Upper lobe of left lung (tissue), 6 donors: ENCODE measurements at regions not wholly inside any gene's neighbourhood (a gene's known extent, or its start where the extent isn't known, plus 50 kb on each side); places are given as distances from the start of the nearest gene placed in this dataset.

Source experiments
- ATAC-seq, 2 donors: fragments of 200-7000 bp; cut with Tn5 transposase; one replicate each; pipeline ENCODE4 v1.9.1; 2022; ENCODE audit warnings: mild to moderate bottlenecking in 2 of 2, moderate library complexity in 2 of 2; ENCODE audit not compliant: low FRiP score in 2 of 2
- DNase-seq, 2 donors: peaks; one replicate each; pipeline ENCODE4 v3.0.0-alpha.2; 2019 to 2020
- H3K27ac ChIP-seq, 4 donors: fragments of 200-600 bp; sonication (generic); one replicate each; pipeline ENCODE4 v1.5.1; 2016 to 2019
- H3K27me3 ChIP-seq, 4 donors: fragments of 200-600 bp; sonication (generic); one replicate each; pipeline ENCODE4 v1.5.1; 2017 to 2019
- H3K36me3 ChIP-seq, 4 donors: fragments of 200-600 bp; sonication (generic); one replicate each; pipeline ENCODE4 v1.5.1; 2016 to 2019
- H3K4me1 ChIP-seq, 4 donors: fragments of 200-600 bp; sonication (generic); one replicate each; pipeline ENCODE4 v1.5.1; 2018 to 2019
- H3K4me3 ChIP-seq, 4 donors: fragments of 200-600 bp; sonication (generic); one replicate each; pipeline ENCODE4 v1.5.1; 2017 to 2019; ENCODE audit warnings: mild to moderate bottlenecking in 2 of 4, moderate library complexity in 1 of 4
- H3K9me3 ChIP-seq, 4 donors: fragments of 200-600 bp; sonication (generic); one replicate each; pipeline ENCODE4 v1.5.1; 2018 to 2019
- CTCF ChIP-seq, 6 experiments: fragments of 450-650 bp in 4 of 6; fragments of 200-600 bp in 2 of 6; sonication (generic) in 2 of 6; IDR thresholded peaks; one replicate each; pipeline ENCODE4 v1.5.1; 2016 to 2019; ENCODE audit warnings: antibody characterized with exemption in 6 of 6
- EP300 ChIP-seq, 4 donors: sonication (generic); formaldehyde crosslinking; IDR thresholded peaks; one replicate each; pipeline ENCODE4 v1.5.1; 2017; ENCODE audit warnings: antibody characterized with exemption in 4 of 4, control low read depth in 2 of 4
- POLR2A ChIP-seq, 4 donors: fragments of 450-650 bp; IDR thresholded peaks; one replicate each; pipeline ENCODE4 v1.5.1; 2016 to 2017; ENCODE audit warnings: antibody characterized with exemption in 4 of 4, mild to moderate bottlenecking in 2 of 4
- POLR2AphosphoS5 ChIP-seq, 2 donors: sonication (generic); formaldehyde crosslinking; IDR thresholded peaks; one replicate each; pipeline ENCODE4 v1.5.1; 2017; ENCODE audit warnings: antibody characterized with exemption in 2 of 2
- WGBS, 2 donors: methylation state at CpG; one replicate each; pipeline ENCODE4 v1.1.5; 2017 to 2018; 5-methylcytosine and 5-hydroxymethylcytosine counted together
- donor health status: DM: no; HTN: no; CAD: no; lungs with moderate emphysema.
- donor health status: DM: no; HTN: yes; CAD: no; lungs with severe emphysema.

- TF ChIP-seq POLR2A (IDR thresholded peaks at IDR 0.05) (peak in 1 of 4 donors; percentile 47), EP300 (IDR thresholded peaks at IDR 0.05) (peak in 1 of 4 donors; percentile 22), CTCF (IDR thresholded peaks at IDR 0.05) (no peak), POLR2AphosphoS5 (IDR thresholded peaks at IDR 0.05) (no peak)
- H3K4me3 ChIP-seq = peak overlapping the region in 2 of 4 donors; percentile 23 to 25
- peaks cover 0 to 4% (median 0%) of the 10 kb centered on the region in 4 donors for H3K4me1 ChIP-seq
- H3K27me3 ChIP-seq = no peaks in the 10 kb centered on the region
- DNase-seq = peak in 1 of 2 donors; percentile 73
- 34 to 54% methylated on average over 7 of the region's 7 CpGs for WGBS, 2 donors
- H3K9me3 ChIP-seq = no peaks in the 10 kb centered on the region
- peak; percentile 70 to 94 for ATAC-seq
- H3K27ac ChIP-seq = peak overlapping the region; percentile 18 to 79 (median 42)
- no peaks in the 10 kb centered on the region for H3K36me3 ChIP-seq
Observed at GRCh38 chr6:139839506-139840156, 465.2 kb upstream of the CITED2 start.

- H3K27me3 ChIP-seq = no peaks in the 10 kb centered on the region
- H3K36me3 ChIP-seq = no peaks in the 10 kb centered on the region
- 79 to 81% methylated on average over 5 of the region's 5 CpGs for WGBS, 2 donors
- no peak overlapping the region for H3K27ac ChIP-seq
- DNase-seq = no peak
- no peaks in the 10 kb centered on the region for H3K9me3 ChIP-seq
- no peak overlapping the region for H3K4me3 ChIP-seq
- no peaks in the 10 kb centered on the region for H3K4me1 ChIP-seq
- ATAC-seq = no peak
- TF ChIP-seq POLR2A (IDR thresholded peaks at IDR 0.05) = no peak
- TF ChIP-seq CTCF (IDR thresholded peaks at IDR 0.05) = no peak
- TF ChIP-seq POLR2AphosphoS5 (IDR thresholded peaks at IDR 0.05) = no peak
- no peak for TF ChIP-seq EP300 (IDR thresholded peaks at IDR 0.05)
Observed at GRCh38 chr6:139834232-139834631, 459.8 kb upstream of the CITED2 start.

- Histone ChIP-seq H3K4me1 (no peaks in the 10 kb centered on the region), H3K27ac (no peak overlapping the region), H3K4me3 (no peak overlapping the region), H3K27me3 (no peaks in the 10 kb centered on the region), H3K9me3 (no peaks in the 10 kb centered on the region), H3K36me3 (no peaks in the 10 kb centered on the region)
- TF ChIP-seq EP300 (IDR thresholded peaks at IDR 0.05) = no peak
- no peak for TF ChIP-seq POLR2AphosphoS5 (IDR thresholded peaks at IDR 0.05)
- no peak for TF ChIP-seq POLR2A (IDR thresholded peaks at IDR 0.05)
- TF ChIP-seq CTCF (IDR thresholded peaks at IDR 0.05) = no peak
- DNase-seq (peak in 1 of 2 donors; percentile 21), ATAC-seq (peak in 1 of 2 donors; percentile 31)
- 66 to 83% methylated on average over 4 of the region's 4 CpGs for WGBS, 2 donors
Observed at GRCh38 chr6:139833592-139833991, 459.1 kb upstream of the CITED2 start.

- WGBS, 2 donors = 82% methylated on average over 15 of the region's 15 CpGs
- Histone ChIP-seq H3K36me3 (no peaks in the 10 kb centered on the region), H3K27ac (no peak overlapping the region), H3K27me3 (no peaks in the 10 kb centered on the region), H3K9me3 (no peaks in the 10 kb centered on the region), H3K4me3 (no peak overlapping the region), H3K4me1 (no peaks in the 10 kb centered on the region)
- no peak for ATAC-seq
- DNase-seq = no peak
- TF ChIP-seq POLR2AphosphoS5 (IDR thresholded peaks at IDR 0.05) (no peak), POLR2A (IDR thresholded peaks at IDR 0.05) (no peak), EP300 (IDR thresholded peaks at IDR 0.05) (no peak)
Observed at GRCh38 chr6:139832493-139833305, 458.3 kb upstream of the CITED2 start.

GRCh38 chr6:139829576-139829975 is 455.1 kb upstream of the CITED2 start:
- Histone ChIP-seq H3K9me3 (no peaks in the 10 kb centered on the region), H3K27me3 (no peaks in the 10 kb centered on the region), H3K36me3 (no peaks in the 10 kb centered on the region), H3K27ac (no peak overlapping the region), H3K4me3 (no peak overlapping the region), H3K4me1 (no peaks in the 10 kb centered on the region)
- no peak for ATAC-seq
- DNase-seq = no peak
- TF ChIP-seq CTCF (IDR thresholded peaks at IDR 0.05) (no peak), EP300 (IDR thresholded peaks at IDR 0.05) (no peak), POLR2AphosphoS5 (IDR thresholded peaks at IDR 0.05) (no peak), POLR2A (IDR thresholded peaks at IDR 0.05) (no peak)
- WGBS, 2 donors = 63 to 65% methylated on average over 4 of the region's 4 CpGs
